Skin of body (tissue), 1 donor: ENCODE measurements at regions not wholly inside any gene's neighbourhood (a gene's known extent, or its start where the extent isn't known, plus 50 kb on each side); places are given as distances from the start of the nearest gene placed in this dataset.
"Not testable (repeated sequence)": the region's sequence is repeated elsewhere in the genome, so short reads cannot be mapped to it uniquely, and the experiment has no call there.

Experiments used
- DNase-seq: peaks from one replicate; lab custom pipeline; 2025; lab: John Stamatoyannopoulos, UW

DNA sequence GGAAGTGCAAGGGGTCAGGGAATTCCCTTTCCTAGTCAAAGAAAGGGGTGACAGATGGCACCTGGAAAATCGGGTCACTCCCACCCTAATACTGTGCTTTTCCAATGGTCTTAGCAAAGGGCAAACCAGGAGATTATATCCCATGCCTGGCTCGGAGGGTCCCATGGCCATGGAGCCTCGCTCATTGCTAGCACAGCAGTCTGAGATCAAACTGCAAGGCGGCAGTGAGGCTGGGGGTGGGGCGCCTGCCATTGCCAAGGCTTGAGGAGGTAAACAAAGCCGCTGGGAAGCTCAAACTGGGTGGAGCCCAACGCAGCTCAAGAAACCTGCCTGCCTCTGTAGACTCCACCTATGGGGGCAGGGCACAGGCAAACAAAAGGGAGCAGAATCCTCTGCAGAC lies 714.4 kb upstream of the MGAT4C start:
- not testable (repeated sequence) for DNase-seq

DNA sequence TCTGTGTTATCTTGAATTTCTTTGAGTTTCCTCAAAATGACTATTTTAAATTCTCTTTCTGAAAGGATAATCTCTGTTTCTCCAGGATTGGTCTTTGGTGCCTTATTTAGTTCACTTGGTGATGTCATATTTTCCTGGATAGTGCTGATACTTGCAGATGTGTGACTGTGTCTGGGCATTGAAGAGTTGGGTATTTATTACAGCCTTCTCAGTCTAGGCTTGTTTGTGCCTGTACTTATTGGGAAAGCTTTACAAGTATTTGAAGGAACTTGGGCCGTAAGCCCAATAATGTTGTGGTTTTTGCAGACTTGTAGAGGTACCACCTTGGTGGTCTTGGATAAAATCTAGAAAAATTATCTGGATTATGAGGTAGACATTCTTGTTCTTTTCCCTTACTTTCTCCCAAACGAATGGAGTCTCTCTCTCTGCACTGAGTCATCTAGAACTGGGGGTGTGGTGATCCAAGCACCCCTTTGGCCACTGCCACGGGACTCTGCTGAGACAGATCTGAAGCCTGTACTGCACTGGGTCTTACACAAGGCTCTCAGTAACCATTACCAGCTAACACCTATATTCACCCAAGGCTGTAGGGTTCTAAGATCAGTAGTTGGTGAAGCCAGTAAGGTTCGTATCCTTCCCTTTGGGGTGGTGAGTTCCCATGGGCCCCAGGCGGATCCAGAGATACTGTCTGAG lies 703.7 kb upstream of the MGAT4C start:
- DNase-seq: no peak

DNA sequence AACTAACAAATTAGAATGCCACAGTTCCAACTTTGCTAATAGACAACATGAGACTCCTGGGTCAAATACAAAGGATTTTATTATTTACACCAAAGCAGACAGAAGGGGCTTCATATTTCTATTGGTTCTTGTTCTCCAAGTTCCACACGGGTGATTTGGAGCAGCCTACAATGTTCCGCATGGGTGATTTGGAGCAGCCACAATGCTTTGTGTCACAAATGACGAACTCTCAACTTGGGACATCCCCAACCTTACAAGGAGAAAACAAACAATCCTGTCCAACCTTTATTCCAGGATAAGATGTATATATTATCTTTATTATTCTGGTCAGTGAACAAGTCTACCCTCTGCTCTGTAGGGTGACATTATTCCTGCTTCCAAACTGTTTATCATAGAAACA lies 694.3 kb upstream of the MGAT4C start:
- no peak for DNase-seq

- DNase-seq: no peak
Measured at GRCh38 chr12:86950043-86950442, 693.9 kb upstream of the MGAT4C start.

- no peak for DNase-seq
Measured at GRCh38 chr12:86948851-86949250, 692.7 kb upstream of the MGAT4C start.

DNA sequence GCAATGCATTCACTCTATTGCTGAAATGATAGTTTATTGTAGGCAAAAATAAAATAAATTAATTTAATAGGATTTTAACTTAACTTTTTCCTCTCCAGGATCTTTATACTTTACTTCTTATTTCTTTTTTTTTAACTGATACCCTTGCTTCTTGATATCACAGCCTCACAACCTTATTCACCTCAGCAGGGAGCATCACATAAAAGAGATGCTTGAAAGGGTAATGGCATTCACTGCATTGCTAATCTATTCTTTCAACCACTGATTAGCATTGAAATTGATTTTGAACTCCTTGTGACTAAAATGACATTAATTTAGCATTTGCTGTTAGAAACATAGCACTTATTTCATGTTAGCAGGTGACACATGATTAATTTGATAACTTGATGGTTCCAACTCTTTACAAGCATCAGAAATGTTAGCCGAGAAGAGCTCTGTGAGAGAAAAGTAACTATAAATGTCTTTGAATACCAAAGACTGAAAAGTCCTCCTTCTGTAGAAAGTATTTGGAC lies 689.5 kb upstream of the MGAT4C start:
- no peak for DNase-seq

DNA sequence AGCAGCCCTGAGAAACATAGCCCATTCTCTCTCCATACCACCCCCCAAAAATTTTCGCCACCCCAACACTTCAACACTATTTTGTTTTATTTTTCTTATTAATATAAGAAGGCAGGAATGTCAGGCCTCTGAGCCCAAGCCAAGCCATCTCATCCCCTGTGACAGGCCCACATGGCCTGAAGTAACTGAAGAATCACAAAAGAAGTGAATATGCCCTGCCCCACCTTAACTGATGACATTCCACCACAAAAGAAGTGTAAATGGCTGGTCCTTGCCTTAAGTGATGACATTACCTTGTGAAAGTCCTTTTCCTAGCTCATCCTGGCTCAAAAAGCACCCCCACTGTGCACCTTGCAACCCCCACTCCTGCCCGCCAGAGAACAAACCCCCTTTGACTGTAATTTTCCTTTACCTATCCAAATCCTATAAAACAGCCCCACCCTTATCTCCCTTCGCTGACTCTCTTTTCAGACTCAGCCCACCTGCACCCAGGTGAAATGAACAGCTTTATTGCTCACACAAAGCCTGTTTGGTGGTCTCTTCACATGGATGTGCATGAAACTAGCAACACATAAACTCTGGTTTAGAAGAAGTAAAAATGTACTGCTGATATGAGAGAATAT lies 688.1 kb upstream of the MGAT4C start:
- not testable (repeated sequence) for DNase-seq

- no peak for DNase-seq
Measured at GRCh38 chr12:86931714-86932113, 675.5 kb upstream of the MGAT4C start.

DNA sequence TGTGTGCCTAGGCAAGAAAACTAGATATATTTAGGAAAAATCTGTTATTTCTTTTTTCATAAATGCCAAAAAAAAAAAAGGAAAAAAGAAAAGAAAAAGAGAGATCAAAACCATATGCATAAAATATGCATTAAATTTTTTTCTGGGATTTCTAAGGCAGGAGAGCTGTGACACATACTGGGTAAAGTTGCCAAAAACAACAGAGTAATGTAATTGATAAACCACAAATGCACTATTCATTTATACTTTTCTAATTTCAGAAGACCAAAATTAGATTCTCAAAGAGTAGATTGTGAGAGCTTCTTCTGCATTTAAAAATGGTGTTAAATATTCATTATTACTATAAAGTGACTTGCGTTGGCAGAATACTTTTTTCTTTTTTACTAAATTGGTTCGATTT lies 673.8 kb upstream of the MGAT4C start:
- no peak for DNase-seq

DNA sequence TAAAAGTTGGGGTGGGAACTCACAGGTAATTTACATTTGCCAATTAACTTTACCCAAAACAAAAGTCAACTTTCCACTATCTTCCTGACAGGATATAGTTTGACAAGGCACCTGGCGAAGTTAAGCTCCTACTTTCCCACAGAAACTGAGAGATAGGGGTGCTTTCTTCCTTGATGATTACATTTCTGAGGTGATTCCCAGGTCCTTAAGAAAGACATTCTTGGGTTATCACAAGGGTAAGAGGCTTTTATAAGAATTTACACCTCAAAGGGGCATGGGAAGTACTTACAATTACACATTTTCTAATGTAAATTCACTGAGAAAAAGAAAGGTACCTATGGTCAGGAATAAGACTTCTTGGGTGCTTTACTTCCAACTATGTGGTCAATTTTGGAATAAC lies 660.9 kb upstream of the MGAT4C start:
- no peak for DNase-seq

GRCh38 chr12:86914721-86915120 lies 658.5 kb upstream of the MGAT4C start:
- no peak for DNase-seq

DNA sequence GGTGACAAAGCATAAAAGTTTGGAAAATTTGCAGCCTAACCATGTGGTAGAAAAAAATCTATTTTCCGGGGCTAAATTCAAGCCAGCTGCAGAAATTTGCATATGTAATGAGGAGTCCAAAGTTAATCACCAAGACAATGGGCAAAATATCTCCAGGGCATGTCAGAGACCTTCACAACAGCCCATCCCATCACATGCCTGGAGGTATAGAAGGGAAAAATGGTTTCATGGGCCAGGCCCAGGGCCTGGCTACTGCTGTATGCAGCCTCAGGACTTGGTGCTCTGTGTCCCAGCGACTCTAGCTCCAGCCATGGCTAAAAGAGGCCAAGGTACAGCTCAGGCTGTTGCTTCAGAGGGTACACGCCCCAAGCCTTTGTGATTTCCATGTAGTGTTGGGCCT lies 655.8 kb upstream of the MGAT4C start:
- no peak for DNase-seq

GRCh38 chr12:86903159-86903558 lies 647.0 kb upstream of the MGAT4C start:
- DNase-seq: no peak

DNA sequence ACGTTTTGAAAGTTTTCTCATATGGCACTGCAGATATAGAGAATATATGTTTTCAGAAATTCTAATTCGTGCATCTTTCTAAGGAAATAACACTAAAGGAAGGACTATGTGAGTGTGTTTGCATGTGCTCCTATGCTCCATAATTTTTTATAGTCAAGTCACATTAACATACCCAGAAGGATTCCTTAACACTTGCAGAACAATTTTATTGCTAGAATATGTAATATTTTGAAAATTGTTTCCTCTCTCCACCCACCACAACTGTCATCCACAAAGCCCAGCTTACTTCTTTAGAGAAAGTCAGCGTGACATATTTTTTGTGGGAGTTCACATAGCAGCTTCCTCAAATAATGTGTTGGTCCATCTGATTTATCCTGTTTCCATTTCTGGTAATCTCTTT lies 604.6 kb upstream of the MGAT4C start:
- no peak for DNase-seq

- DNase-seq: no peak
Measured at GRCh38 chr12:86852451-86852850, 596.3 kb upstream of the MGAT4C start.

DNA sequence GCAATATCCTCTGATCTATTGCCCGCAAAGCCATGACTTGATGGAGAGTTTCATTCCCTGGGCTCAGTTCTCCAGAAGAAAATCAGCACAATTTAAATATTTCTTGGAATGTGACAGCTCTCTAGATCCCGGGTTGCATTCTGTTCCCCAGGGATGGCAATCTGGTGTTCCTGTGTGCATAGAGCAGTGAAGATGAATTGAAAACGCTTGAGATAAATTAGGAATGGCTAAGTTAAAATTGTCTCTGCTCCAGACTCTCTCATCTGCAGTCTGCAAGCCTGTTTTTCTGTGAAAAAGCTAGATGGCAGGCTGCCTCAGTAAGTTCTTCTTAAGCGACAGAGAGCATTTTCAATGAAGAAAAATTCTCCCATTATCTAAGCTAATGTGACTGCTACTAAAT lies 582.5 kb upstream of the MGAT4C start:
- no peak for DNase-seq

DNA sequence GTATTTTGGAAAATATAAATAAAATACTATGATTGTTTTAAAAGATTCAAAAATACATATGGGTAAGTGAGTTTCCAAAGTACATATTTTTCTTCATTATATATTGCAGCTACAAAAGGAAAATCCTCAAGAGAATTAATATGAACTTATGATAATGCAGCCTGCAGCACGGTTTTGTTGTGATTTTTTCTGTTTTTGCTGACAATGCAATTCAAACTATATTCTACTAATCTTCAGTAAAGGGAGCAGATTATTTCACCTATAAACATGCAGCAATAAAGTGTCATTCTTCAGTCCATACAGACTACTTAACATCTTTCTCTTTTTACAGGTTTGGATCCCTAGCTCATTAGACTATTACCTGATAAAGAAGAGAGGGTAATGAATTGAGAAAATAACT lies 582.1 kb upstream of the MGAT4C start:
- DNase-seq: no peak

DNA sequence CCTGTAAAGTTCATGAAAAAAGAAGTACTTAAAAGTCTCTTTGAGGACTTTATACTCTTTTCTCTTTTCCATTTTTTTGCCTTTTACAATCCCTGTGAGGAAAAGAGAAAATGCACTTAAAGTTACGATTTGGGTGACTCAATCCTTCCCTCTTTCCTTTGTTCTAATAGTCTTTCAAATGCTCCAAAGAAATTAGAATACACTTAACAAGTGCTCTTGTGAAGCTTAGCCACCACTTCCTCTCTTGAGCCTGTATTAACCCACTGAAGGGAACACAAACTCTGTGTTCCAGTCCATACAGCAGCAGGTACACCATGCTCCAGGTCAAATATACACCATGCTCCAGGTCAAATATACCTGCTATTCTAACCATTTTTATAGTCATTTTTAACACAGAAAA lies 581.1 kb upstream of the MGAT4C start:
- DNase-seq: no peak

DNA sequence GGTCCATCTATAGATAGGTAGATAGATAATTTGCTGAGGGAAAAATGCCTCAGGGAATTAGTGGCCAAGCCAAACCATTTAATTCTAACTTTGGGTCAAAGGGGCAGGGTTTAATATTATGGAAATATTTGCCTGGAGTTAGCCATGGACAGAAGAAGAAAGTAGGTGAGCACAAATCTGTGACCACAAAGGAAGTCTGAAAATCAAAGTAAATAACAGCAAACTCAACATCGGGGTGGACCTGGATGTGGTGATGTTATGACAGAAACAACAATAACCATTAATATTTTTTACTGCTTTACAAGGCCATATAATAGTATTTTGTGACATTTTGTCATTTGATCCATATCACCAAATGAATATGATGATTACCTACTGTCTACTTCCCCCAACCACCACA lies 578.0 kb upstream of the MGAT4C start:
- DNase-seq: no peak

- no peak for DNase-seq
Measured at GRCh38 chr12:86827409-86827808, 571.2 kb upstream of the MGAT4C start.

- DNase-seq: no peak
Measured at GRCh38 chr12:86826051-86826450, 569.9 kb upstream of the MGAT4C start.

DNA sequence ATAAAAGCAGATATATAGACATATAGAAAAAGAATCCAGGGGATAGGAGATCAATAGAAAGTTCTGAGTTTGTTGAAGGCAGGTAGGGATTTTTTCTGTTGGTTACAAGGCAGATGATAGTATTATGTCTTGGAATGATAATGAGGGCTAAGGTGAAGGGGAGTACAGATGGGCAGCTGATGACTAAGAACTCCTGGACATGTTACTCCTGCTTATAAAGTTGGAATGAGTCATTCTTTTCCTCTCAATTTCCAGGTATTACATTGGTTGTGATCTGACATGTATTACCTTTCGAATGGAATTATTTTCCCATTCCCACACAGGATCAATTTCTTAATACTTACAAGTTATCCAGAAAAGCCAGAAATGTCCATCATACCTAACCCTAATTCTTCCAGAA lies 545.2 kb upstream of the MGAT4C start:
- DNase-seq: no peak

DNA sequence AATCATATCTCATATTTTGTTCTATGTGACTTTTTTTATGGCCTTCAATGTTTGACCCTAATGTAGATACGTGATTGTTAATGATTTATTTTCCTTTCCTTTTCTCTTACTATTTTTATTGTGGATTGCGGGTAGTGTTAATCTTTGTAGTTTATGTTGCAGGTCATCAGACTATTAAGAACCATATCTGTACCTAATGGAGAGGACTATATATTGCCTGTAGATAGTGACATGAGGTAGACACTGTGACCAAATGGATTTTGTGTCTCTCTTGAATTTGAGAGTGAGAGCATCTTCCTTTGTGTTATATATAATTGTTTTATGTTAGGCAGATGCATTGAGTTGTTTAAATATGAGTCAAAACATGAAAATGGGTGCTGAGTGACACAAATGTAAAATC lies 543.4 kb upstream of the MGAT4C start:
- DNase-seq: no peak
